GM11168 (cell line): ENCODE measurements at regions not wholly inside any gene's neighbourhood (a gene's known extent, or its start where the extent isn't known, plus 50 kb on each side); places are given as distances from the start of the nearest gene placed in this dataset.

ENCODE experiments used
- in situ Hi-C: fragments of 300-500 bp; cut with MboI; formaldehyde crosslinking; loops from one replicate; pipeline ENCODE4 v1.12.0; 2022; ENCODE audit warnings: low sequenced_read_pairs; ENCODE audit not compliant: unreplicated experiment

- in situ Hi-C loops: no loop called here
These were observed 690.5 kb upstream of the ALCAM start for GRCh38 chr3:104676241-104676640.

GRCh38 chr3:104677932-104678331 is 688.8 kb upstream of the ALCAM start:
- in situ Hi-C loops: no loop called here

- in situ Hi-C loops: no loop called here
These were observed 681.2 kb upstream of the ALCAM start for GRCh38 chr3:104685492-104685891.

GRCh38 chr3:104687362-104687761 is 679.3 kb upstream of the ALCAM start:
- in situ Hi-C loops: no loop called here

- in situ Hi-C loops: no loop called here
These were observed 670.2 kb upstream of the ALCAM start for GRCh38 chr3:104696470-104696869.

GRCh38 chr3:104711406-104711805 is 655.3 kb upstream of the ALCAM start:
- in situ Hi-C loops: no loop called here

- in situ Hi-C loops: no loop called here
These were observed 650.7 kb upstream of the ALCAM start for GRCh38 chr3:104715972-104716371.

- in situ Hi-C loops: no loop called here
These were observed 648.9 kb upstream of the ALCAM start for GRCh38 chr3:104717828-104718196.

- in situ Hi-C loops: no loop called here
These were observed 643.7 kb upstream of the ALCAM start for GRCh38 chr3:104723000-104723399.

- in situ Hi-C loops: no loop called here
These were observed 635.6 kb upstream of the ALCAM start for GRCh38 chr3:104731074-104731473.

- in situ Hi-C loops: no loop called here
These were observed 632.1 kb upstream of the ALCAM start for GRCh38 chr3:104734627-104735026.

- in situ Hi-C loops: no loop called here
These were observed 631.0 kb upstream of the ALCAM start for GRCh38 chr3:104735691-104736090.

GRCh38 chr3:104738271-104738670 is 628.4 kb upstream of the ALCAM start:
- in situ Hi-C loops: no loop called here

- in situ Hi-C loops: no loop called here
These were observed 625.8 kb upstream of the ALCAM start for GRCh38 chr3:104740874-104741379.

- in situ Hi-C loops: no loop called here
These were observed 624.7 kb upstream of the ALCAM start for GRCh38 chr3:104742044-104742443.

- in situ Hi-C loops: no loop called here
These were observed 621.4 kb upstream of the ALCAM start for GRCh38 chr3:104745313-104745712.

- in situ Hi-C loops: no loop called here
These were observed 620.7 kb upstream of the ALCAM start for GRCh38 chr3:104746056-104746455.

- in situ Hi-C loops: no loop called here
These were observed 616.1 kb upstream of the ALCAM start for GRCh38 chr3:104750581-104750980.

- in situ Hi-C loops: no loop called here
These were observed 610.9 kb upstream of the ALCAM start for GRCh38 chr3:104755791-104756190.

- in situ Hi-C loops: no loop called here
These were observed 603.7 kb upstream of the ALCAM start for GRCh38 chr3:104763007-104763406.

GRCh38 chr3:104764496-104764895 is 602.2 kb upstream of the ALCAM start:
- in situ Hi-C loops: no loop called here

GRCh38 chr3:104768886-104769285 is 597.8 kb upstream of the ALCAM start:
- in situ Hi-C loops: no loop called here

GRCh38 chr3:104779324-104779723 is 587.4 kb upstream of the ALCAM start:
- in situ Hi-C loops: no loop called here
